RWPE2 (cell line): ENCODE measurements at regions not wholly inside any gene's neighbourhood (a gene's known extent, or its start where the extent isn't known, plus 50 kb on each side); places are given as distances from the start of the nearest gene placed in this dataset.
"Not testable (repeated sequence)": the region's sequence is repeated elsewhere in the genome, so short reads cannot be mapped to it uniquely, and the experiment has no call there.

Experiments used
- ATAC-seq: fragments of 200-7000 bp; cut with Tn5 transposase; 3 replicates; pipeline ENCODE4 v1.9.1; 2021; ENCODE audit warnings: low read depth
- DNase-seq: peaks from one replicate; pipeline ENCODE4 v3.0.0-alpha.2; 2020; ENCODE audit warnings: low spot score
- H3K27ac ChIP-seq: fragments of 450-650 bp; 2 replicates; pipeline ENCODE4 v1.5.1; 2017; ENCODE audit warnings: mild to moderate bottlenecking; ENCODE audit not compliant: poor library complexity, severe bottlenecking
- H3K27me3 ChIP-seq: fragments of 250-450 bp; sonication (Bioruptor Pico); 2 replicates; pipeline ENCODE4 v1.5.1; 2021; ENCODE audit warnings: mild to moderate bottlenecking, moderate library complexity; ENCODE audit not compliant: insufficient read depth, poor library complexity, severe bottlenecking
- H3K36me3 ChIP-seq: fragments of 250-450 bp; sonication (Bioruptor Pico); 2 replicates; pipeline ENCODE4 v1.5.1; 2020; ENCODE audit warnings: low read depth, mild to moderate bottlenecking, moderate library complexity
- H3K4me1 ChIP-seq: fragments of 250-450 bp; sonication (Bioruptor Pico); 2 replicates; pipeline ENCODE4 v1.5.1; 2021; ENCODE audit warnings: mild to moderate bottlenecking, moderate library complexity; ENCODE audit not compliant: insufficient read depth, poor library complexity, severe bottlenecking
- H3K4me3 ChIP-seq: fragments of 250-450 bp; sonication (Bioruptor Pico); 2 replicates; pipeline ENCODE4 v1.5.1; 2021; ENCODE audit warnings: mild to moderate bottlenecking, moderate library complexity; ENCODE audit not compliant: severe bottlenecking
- H3K9me3 ChIP-seq: fragments of 250-450 bp; sonication (Bioruptor Pico); 2 replicates; pipeline ENCODE4 v1.5.1; 2021; ENCODE audit warnings: mild to moderate bottlenecking, moderate library complexity; ENCODE audit not compliant: severe bottlenecking
- CTCF ChIP-seq: fragments of 450-650 bp; IDR thresholded peaks from one replicate; pipeline ENCODE4 v1.5.1; 2017; ENCODE audit warnings: mild to moderate bottlenecking, moderate library complexity; ENCODE audit not compliant: poor library complexity, severe bottlenecking

GRCh38 chr17:22517716-22518115 lies 825.4 kb downstream of the KCNJ18 start:
- no peak for ATAC-seq
- no peak for DNase-seq

GRCh38 chr17:22518185-22518584 lies 825.9 kb downstream of the KCNJ18 start:
- Histone ChIP-seq H3K27me3 (no peaks in the 10 kb centered on the region), H3K27ac (no peak overlapping the region), H3K4me1 (no peaks in the 10 kb centered on the region), H3K9me3 (peaks cover 3% of the 10 kb centered on the region), H3K36me3 (no peaks in the 10 kb centered on the region), H3K4me3 (no peak overlapping the region)
- TF ChIP-seq CTCF: no peak
- DNase-seq (no peak), ATAC-seq (no peak)

More at GRCh38 chr17:22517716-22518115, 825.4 kb downstream of the KCNJ18 start:
- no peaks in the 10 kb centered on the region for H3K27me3 ChIP-seq
- no peaks in the 10 kb centered on the region for H3K36me3 ChIP-seq
- no peak for TF ChIP-seq CTCF
- H3K27ac ChIP-seq: no peak overlapping the region
- H3K4me1 ChIP-seq: no peaks in the 10 kb centered on the region
- peaks cover 3% of the 10 kb centered on the region for H3K9me3 ChIP-seq
- H3K4me3 ChIP-seq: no peak overlapping the region

GRCh38 chr17:22548873-22549272 lies 856.5 kb downstream of the KCNJ18 start:
- H3K36me3 ChIP-seq, H3K27me3 ChIP-seq, H3K4me1 ChIP-seq, DNase-seq, H3K4me3 ChIP-seq, H3K9me3 ChIP-seq, H3K27ac ChIP-seq: not testable (repeated sequence)
- ATAC-seq: 0 out of 3 replicates have a peak, but pooled peaks have one; percentile 61
- TF ChIP-seq CTCF: peak; percentile 29

- peak; percentile 65 for ATAC-seq
- H3K4me1 ChIP-seq: not testable (repeated sequence)
Measured at GRCh38 chr17:22551695-22552415, 859.5 kb downstream of the KCNJ18 start.

GRCh38 chr17:22569459-22570143 lies 877.3 kb downstream of the KCNJ18 start:
- Histone ChIP-seq H3K36me3 (no peaks in the 10 kb centered on the region), H3K9me3 (no peaks in the 10 kb centered on the region), H3K4me3 (no peak overlapping the region), H3K4me1 (no peaks in the 10 kb centered on the region), H3K27ac (no peak overlapping the region), H3K27me3 (no peaks in the 10 kb centered on the region)
- no peak for TF ChIP-seq CTCF
- ATAC-seq (no peak), DNase-seq (no peak)

More at GRCh38 chr17:22551695-22552415, 859.5 kb downstream of the KCNJ18 start:
- not testable (repeated sequence) for H3K27ac ChIP-seq, H3K27me3 ChIP-seq, H3K4me3 ChIP-seq, H3K36me3 ChIP-seq, DNase-seq, H3K9me3 ChIP-seq
